Testis (tissue), 2 donors: ENCODE measurements at regions not wholly inside any gene's neighbourhood (a gene's known extent, or its start where the extent isn't known, plus 50 kb on each side); places are given as distances from the start of the nearest gene placed in this dataset.

Source experiments
- CTCF ChIP-seq, 3 experiments: fragments of 450-650 bp in 2 of 3; fragments of 200-600 bp in 1 of 3; sonication (generic) in 1 of 3; IDR thresholded peaks; one replicate each; pipeline ENCODE4 v1.5.1; 2016 to 2019; ENCODE audit warnings: antibody characterized with exemption in 3 of 3, mild to moderate bottlenecking in 2 of 3, moderate library complexity in 1 of 3
- POLR2A ChIP-seq: fragments of 450-650 bp; IDR thresholded peaks from one replicate; pipeline ENCODE4 v1.6.1; 2017; ENCODE audit warnings: antibody characterized with exemption, mild to moderate bottlenecking, moderate library complexity

GRCh38 chr10:56269181-56269580 is 91.9 kb downstream of the ZWINT start:
- TF ChIP-seq CTCF (IDR thresholded peaks at IDR 0.05) = no peak
- TF ChIP-seq POLR2A = no peak
